GM12892 (cell line): ENCODE measurements at regions not wholly inside any gene's neighbourhood (a gene's known extent, or its start where the extent isn't known, plus 50 kb on each side); places are given as distances from the start of the nearest gene placed in this dataset.

Experiments
- POLR2A ChIP-seq: IDR thresholded peaks from 2 replicates; pipeline ENCODE4 v1.6.1; 2011; ENCODE audit warnings: low read depth, low read length, control low read depth
- POLR2AphosphoS5 ChIP-seq: IDR thresholded peaks from 2 replicates; pipeline ENCODE4 v1.6.1; 2011; ENCODE audit warnings: low read depth, low read length, control low read depth

- no peak for TF ChIP-seq POLR2A
- TF ChIP-seq POLR2AphosphoS5 = no peak
Measured at GRCh38 chr12:78559886-78560285, 304.7 kb upstream of the SYT1 start.
